Calu3 (cell line): ENCODE measurements at regions not wholly inside any gene's neighbourhood (a gene's known extent, or its start where the extent isn't known, plus 50 kb on each side); places are given as distances from the start of the nearest gene placed in this dataset.

Source experiments
- BruUV-seq: library from RNA; stranded (reverse); fragments of 400-500 nt; replicated peaks from 2 replicates; lab custom pipeline; 2021; lab: Mats Ljungman, UMichigan
- CTCF ChIA-PET: fragments of 300-600 bp; sonication (Branson Sonifier 250); formaldehyde crosslinking; loops from one replicate; lab custom pipeline; 2022; ENCODE audit warnings: antibody characterized with exemption; lab: Charles Lee
- DNase-seq: peaks from one replicate; pipeline ENCODE4 v3.0.0; 2022
- H3K27ac Mint-ChIP-seq: one replicate; pipeline ENCODE4 v1.8.0; 2022; ENCODE audit warnings: mixed read lengths; ENCODE audit not compliant: unreplicated experiment
- H3K27me3 Mint-ChIP-seq: one replicate; pipeline ENCODE4 v1.8.0; 2022; ENCODE audit warnings: mixed read lengths; ENCODE audit not compliant: unreplicated experiment
- H3K36me3 Mint-ChIP-seq: one replicate; pipeline ENCODE4 v1.8.0; 2022; ENCODE audit warnings: mild to moderate bottlenecking, moderate library complexity, mixed read lengths; ENCODE audit not compliant: insufficient read depth, unreplicated experiment
- H3K4me1 Mint-ChIP-seq: one replicate; pipeline ENCODE4 v1.8.0; 2022; ENCODE audit warnings: mild to moderate bottlenecking, low read depth, mixed read lengths; ENCODE audit not compliant: unreplicated experiment
- H3K4me3 Mint-ChIP-seq: one replicate; pipeline ENCODE4 v1.8.0; 2022; ENCODE audit warnings: mild to moderate bottlenecking, low read depth, moderate library complexity, mixed read lengths; ENCODE audit not compliant: unreplicated experiment
- H3K9me3 Mint-ChIP-seq: one replicate; pipeline ENCODE4 v1.8.0; 2022; ENCODE audit warnings: low read depth, mixed read lengths; ENCODE audit not compliant: unreplicated experiment
- intact Hi-C: fragments of 100-400 bp; cut with micrococcal nuclease; formaldehyde crosslinking; loops from one replicate; pipeline ENCODE4 v1.10.0; 2022; ENCODE audit not compliant: unreplicated experiment
- TF ChIP-seq, protein P1 (sequence below): fragments of 200-600 bp; IDR thresholded peaks from one replicate; pipeline ENCODE4 v1.8.0; 2022; ENCODE audit warnings: antibody characterized with exemption; ENCODE audit not compliant: unreplicated experiment

DNA sequence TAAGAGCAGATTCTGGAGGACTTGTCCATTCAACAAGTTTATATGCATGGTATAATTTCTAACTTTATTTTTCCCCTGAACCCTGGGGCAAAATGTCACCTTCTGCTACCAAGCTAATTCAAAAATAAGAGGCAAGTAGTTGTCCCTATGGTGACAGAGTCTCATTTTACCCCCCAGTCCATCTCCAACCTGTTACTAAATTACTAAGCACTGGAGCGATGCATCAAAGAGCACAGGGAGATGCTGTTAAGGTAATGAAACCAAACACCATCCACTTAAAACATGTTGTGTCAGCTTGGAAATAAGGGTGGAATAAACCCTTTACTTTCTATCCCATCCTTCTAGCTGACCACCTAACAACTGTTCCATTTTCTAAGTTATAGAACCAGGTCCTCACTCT lies 417.4 kb upstream of the ATP11B start:
- Mint-ChIP-seq H3K27me3 (no peaks in the 10 kb centered on the region), H3K27ac (no peak overlapping the region), H3K4me1 (peaks cover 21% of the 10 kb centered on the region), H3K9me3 (no peaks in the 10 kb centered on the region), H3K4me3 (no peak overlapping the region), H3K36me3 (no peaks in the 10 kb centered on the region)
- intact Hi-C loops, result no loop called here
- BruUV-seq, result no TSS peak
- CTCF ChIA-PET, result interaction anchor here (0.5 to 1.2 kb wide), 3 partner anchors 9 to 674 kb away, joined by 3 to 4 read pairs (median 3); no protein-coding TSS in a partner anchor
- no peak for DNase-seq
- TF ChIP-seq, protein P1, sequence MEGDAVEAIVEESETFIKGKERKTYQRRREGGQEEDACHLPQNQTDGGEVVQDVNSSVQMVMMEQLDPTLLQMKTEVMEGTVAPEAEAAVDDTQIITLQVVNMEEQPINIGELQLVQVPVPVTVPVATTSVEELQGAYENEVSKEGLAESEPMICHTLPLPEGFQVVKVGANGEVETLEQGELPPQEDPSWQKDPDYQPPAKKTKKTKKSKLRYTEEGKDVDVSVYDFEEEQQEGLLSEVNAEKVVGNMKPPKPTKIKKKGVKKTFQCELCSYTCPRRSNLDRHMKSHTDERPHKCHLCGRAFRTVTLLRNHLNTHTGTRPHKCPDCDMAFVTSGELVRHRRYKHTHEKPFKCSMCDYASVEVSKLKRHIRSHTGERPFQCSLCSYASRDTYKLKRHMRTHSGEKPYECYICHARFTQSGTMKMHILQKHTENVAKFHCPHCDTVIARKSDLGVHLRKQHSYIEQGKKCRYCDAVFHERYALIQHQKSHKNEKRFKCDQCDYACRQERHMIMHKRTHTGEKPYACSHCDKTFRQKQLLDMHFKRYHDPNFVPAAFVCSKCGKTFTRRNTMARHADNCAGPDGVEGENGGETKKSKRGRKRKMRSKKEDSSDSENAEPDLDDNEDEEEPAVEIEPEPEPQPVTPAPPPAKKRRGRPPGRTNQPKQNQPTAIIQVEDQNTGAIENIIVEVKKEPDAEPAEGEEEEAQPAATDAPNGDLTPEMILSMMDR, result no peak

DNA sequence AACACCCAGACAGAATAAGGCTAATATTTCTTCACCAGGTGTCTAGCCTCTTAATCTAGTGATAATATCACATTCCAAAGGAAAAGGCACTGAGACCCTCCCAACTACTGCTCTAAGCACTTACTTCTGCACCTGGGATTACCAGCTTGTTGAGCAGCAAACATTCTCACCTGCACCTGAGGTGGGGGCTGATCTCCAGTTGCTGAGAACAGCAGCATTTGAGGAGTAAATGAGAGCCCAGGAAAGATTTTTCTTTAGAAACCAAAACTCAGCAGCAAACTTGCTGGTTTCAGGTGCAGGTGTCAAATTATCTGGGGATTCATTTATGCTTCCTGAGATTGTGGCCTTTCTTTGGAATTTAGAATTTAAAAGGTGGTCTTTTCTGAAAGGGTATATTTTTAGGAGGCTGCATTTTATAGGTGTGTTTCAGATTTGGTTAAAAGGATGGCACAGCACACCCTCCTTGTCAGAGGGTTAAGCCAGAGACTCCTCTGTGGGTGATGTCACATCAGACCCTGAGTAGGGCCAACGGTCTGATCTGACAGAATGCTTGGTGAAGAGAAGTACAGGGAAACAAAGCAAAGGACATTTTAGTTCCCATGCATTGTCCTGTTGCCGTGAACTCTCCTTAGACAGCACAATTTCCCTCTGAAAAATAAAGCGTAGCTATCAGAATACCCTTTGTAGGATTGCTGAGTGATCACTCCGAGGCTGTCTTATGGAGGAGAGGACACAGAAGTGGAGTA lies 411.0 kb upstream of the ATP11B start:
- Mint-ChIP-seq H3K4me3 (no peak overlapping the region), H3K27me3 (no peaks in the 10 kb centered on the region), H3K4me1 (peaks cover 7% of the 10 kb centered on the region), H3K9me3 (no peaks in the 10 kb centered on the region), H3K36me3 (no peaks in the 10 kb centered on the region), H3K27ac (no peak overlapping the region)
- no TSS peak for BruUV-seq
- intact Hi-C loops, result no loop called here
- TF ChIP-seq, protein P1, result no peak
- no peak for DNase-seq
- CTCF ChIA-PET, result no interaction called here

DNA sequence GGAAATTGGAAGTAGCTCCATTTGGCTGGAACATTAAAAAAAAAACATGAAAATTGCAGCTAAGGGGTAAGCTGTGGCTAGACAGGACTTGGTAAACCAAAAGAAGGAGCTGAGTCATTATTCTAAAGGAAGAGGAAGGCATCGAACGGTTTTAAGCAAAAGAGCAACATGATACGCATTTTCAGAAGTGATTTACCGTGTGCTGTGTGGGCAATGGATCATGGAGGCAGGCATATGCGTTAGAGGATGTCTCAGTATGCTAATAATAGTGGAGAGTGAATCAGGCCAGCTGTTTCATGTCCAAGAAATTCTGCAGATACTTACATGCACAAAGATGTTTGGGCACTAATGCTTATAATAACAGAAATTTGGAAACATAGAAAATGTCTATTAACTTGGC lies 409.1 kb upstream of the ATP11B start:
- Mint-ChIP-seq H3K36me3 (peaks cover under 1% of the 10 kb centered on the region), H3K9me3 (no peaks in the 10 kb centered on the region), H3K4me3 (no peak overlapping the region), H3K27me3 (no peaks in the 10 kb centered on the region), H3K4me1 (peaks cover 15% of the 10 kb centered on the region), H3K27ac (no peak overlapping the region)
- intact Hi-C loops, result no loop called here
- DNase-seq, result no peak
- no TSS peak for BruUV-seq
- CTCF ChIA-PET, result no interaction called here
- TF ChIP-seq, protein P1, result no peak

DNA sequence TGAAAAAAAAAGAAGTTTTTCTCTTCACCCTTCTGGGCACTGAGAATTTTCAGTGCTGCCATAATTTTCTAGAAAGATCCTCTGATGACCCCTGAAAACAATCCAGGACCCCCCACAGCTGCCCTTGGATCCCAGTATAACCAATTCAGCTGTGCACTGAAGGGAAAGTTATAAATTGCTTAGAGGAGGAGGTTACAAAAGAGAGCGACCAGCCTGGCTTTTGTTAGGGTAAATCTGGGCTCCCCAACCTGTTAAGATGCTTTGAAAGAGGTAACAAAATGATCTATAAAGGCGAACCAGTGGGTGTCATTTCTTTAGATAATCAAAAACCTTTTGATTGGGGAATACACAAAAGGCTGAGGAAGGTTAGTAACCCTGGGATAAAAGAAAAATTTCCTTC lies 407.9 kb upstream of the ATP11B start:
- no peaks in the 10 kb centered on the region for H3K27me3 Mint-ChIP-seq
- CTCF ChIA-PET, result no interaction called here
- DNase-seq, result no peak
- H3K9me3 Mint-ChIP-seq, result no peaks in the 10 kb centered on the region
- peaks cover 20% of the 10 kb centered on the region for H3K4me1 Mint-ChIP-seq
- H3K36me3 Mint-ChIP-seq, result peaks cover 4% of the 10 kb centered on the region
- H3K4me3 Mint-ChIP-seq, result no peak overlapping the region
- BruUV-seq, result no TSS peak
- intact Hi-C loops, result loop anchor here (5.0 kb wide), 1 partner anchor 103 kb away; no protein-coding TSS in a partner anchor
- TF ChIP-seq, protein P1, result no peak
- no peak overlapping the region for H3K27ac Mint-ChIP-seq
